Kidney tubule cell (primary cell): ENCODE measurements at regions not wholly inside any gene's neighbourhood (a gene's known extent, or its start where the extent isn't known, plus 50 kb on each side); places are given as distances from the start of the nearest gene placed in this dataset.
"Not testable (repeated sequence)": the region's sequence is repeated elsewhere in the genome, so short reads cannot be mapped to it uniquely, and the experiment has no call there.

Experiments
- DNase-seq: peaks from one replicate; pipeline ENCODE4 v3.0.0-alpha.2; 2018; ENCODE audit warnings: low spot score

DNA sequence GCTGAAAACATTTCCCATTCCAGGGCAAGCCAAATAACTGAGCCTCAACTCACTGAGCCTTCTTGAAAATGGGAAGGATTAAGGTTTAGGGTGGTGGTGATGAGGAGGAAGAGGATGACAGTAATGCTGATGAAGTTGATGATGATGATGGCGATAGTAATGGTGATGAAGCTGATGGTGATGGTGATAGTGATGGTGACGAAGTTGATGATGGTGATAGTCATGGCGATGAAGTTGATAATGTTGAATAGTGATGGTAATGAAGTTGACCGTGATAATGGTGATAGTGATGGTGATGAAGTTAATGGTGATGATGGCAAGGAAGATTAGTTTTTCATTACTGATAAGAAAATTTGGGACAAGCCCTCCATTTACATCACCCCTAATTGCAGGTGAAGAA lies 285.8 kb upstream of the DYNLRB2 start:
- no peak for DNase-seq

DNA sequence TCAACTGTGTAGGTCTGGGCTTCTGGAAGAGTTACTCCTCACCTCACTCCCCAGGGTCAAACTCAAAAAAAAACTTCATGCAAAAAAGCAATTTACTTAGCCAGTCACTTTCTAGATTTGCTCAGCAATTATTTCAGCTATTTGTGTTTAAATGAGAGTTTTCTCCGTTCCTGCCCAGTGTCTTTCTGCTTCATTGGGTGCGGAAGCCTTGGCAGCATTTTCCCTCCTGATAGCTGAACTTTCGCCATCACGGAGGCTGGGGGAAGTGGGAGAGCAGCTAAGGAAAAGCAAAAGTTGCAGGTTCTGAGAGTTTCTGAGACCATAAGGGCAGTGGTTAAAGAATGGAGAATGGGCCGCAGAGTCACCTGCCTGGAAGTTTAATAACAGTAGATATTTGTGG lies 287.1 kb upstream of the DYNLRB2 start:
- peak; percentile 43 for DNase-seq

DNA sequence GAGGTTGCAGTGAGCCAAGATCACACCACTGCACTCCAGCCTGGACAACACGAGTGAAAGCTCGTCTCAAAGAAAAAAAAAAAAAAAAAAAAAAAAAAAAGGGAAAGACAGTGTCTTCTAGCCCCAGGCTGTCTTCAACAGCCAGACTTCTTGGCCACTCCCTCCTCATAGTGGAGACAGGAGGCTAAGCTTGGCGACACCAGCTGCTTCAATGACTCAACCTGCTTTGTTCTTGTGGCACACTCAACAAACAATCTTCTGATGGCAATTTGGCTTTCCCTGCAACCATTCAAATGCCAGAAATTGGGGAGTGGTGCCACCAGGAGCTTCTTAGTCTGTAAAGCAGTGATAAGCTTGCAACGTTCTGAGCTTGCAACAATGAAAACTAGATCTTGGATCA lies 290.4 kb upstream of the DYNLRB2 start:
- DNase-seq = no peak

DNA sequence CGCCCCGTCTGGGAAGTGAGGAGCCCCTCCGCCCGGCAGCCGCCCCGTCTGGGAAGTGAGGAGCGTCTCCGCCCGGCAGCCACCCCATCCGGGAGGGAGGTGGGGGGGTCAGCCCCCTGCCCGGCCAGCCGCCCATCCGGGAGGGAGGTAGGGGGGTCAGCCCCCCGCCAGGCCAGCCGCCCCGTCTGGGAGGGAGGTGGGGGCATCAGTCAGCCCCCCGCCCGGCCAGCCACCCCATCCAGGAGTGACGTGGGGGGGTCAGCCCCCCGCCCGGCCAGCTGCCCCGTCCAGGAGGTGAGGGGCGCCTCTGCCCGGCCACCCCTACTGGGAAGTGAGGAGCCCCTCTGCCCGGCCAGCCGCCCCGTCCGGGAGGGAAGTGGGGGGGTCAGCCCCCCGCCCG lies 297.5 kb upstream of the DYNLRB2 start:
- not testable (repeated sequence) for DNase-seq

DNA sequence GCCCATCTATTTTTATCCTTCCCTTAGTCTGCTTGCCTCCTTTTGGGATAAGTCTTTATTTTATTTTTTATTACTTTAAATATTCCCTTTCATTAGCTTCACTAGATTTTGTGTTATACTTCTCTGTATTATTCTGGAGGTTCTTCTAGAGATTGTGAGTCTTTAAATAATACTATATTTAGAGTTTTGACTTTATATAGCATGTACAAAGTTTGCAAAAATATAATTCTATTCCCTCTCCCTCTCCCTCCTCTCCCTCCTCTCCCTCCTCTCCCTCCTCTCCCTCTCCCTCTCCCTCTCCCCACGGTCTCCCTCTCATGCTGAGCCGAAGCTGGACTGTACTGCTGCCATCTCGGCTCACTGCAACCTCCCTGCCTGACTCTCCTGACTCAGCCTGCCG lies 298.5 kb upstream of the DYNLRB2 start:
- DNase-seq = not testable (repeated sequence)

DNA sequence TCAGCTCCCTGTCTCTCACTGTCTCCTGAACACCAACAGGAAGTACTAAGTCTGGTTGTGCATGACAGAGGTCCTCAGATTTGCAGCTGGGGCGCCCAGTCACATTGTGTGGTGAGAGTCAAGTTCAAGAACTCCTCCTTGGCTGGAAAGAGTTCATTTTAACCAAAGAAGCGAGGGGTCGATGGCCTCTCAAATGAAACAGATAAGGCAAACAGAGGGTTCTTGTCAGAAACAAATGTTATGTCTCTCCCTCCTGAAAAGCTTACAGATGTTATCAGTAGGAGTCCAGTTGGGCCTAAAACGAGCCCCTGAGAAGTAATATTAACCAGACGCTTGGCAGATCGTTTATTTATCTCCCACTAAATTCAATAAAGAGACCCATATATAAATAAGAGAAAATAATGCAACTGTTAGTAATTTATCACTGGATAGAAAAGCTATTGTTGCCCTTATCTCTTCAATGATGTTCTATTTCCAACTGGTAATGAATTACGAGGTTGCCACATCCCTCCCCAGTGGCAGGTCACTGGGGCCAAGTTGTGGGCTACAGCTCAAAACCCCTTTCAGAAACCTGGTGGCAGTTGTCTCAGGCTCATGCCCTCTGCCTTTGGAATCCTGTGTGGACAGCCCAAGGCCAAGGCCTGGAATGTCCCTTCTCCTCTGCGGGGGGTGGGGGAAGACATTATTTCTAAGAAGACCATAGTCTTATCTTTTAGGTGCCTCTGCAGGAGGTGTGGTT lies 307.5 kb upstream of the DYNLRB2 start:
- DNase-seq = peak; percentile 13

DNA sequence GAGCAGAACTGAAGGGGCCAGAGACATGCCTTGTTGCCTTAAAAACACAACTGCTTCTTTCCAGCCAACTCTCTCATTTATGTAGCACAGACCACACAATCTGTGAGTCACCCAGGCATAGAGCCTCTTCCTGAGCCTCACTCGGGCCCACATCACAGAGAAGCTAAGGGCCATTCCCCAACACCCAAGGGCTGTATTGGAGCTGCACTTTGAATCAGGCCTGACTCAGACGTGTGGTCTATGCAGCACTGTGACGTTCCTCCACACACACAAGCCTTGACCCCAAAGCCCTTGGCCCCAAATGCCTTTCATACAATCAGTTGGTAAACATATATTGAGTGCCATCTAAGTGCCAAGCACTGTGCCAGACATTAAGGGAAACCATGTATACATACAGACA lies 308.9 kb upstream of the DYNLRB2 start:
- peak; percentile 94 for DNase-seq

DNA sequence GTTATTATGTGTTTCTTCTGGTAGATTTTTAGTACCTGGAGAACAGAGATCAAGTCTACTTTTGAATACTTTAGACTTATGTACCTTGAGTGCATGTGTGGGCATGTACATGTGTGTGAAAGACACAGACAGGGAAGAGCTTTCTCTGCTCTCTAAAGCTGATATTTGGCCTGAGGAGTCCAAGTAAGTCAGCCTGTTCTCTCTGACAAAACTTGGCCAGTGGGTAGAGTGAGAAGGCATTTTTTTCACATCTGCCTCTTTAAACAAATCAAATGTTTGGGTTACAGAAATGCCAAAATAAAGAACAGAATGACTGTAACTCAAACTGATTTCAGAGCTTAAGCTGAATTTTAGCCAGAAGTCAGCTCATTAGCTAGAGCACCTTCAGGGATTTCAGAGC lies 309.7 kb upstream of the DYNLRB2 start:
- DNase-seq = no peak

DNA sequence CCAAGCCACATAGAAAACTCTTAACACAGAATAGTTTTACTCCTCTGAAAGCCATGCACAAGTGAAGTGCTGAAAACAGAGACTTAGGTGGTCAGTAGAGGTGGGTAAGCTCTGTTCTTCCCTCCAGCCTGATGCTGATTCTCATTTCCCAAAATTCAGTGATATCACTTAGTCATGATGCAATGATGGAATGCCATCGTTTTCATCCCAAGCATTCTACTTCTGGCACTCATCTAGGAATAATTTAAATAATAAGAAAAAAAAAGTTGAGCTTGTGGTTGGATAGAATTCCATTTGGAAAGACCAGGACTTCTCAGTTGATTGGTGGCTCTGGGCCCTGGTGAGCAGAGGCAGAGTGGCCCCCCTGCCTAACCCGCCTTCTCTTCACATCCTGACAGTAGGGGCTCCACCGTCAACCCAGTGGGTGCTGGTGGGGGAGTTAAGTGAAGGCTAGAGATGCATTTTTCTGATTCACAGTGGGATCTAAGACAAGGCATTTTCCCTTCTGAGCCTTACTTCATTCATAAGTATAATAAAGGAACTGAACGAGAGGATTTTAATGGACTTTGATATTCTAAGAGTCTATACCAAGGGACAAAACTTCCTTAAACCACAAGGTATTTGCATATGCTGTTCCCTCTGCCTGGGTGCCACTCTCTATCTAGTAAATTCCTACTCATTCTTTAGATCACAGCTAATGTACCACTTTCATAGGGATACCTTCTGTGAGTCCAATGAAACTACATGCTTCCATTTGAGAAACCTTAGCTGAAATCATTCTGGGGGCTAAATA lies 310.3 kb upstream of the DYNLRB2 start:
- no peak for DNase-seq

DNA sequence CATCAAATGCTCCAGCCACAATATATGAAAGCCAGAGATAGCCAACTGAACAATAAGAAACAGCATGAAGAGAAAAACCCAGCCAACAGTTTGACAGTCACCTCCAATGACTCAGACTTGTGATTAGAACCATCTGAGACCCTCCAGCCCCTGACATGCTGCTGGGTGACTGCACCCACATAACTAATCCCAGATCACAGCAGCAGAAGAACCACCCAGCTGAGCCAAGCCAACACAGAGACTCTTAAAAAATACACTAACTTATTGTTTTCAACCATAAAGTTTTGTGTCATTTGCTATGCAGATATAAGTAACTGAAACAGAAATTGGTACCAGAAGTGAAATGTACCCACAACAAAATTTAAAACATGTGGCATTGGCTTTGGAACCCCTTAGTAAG lies 314.3 kb upstream of the DYNLRB2 start:
- DNase-seq = no peak

DNA sequence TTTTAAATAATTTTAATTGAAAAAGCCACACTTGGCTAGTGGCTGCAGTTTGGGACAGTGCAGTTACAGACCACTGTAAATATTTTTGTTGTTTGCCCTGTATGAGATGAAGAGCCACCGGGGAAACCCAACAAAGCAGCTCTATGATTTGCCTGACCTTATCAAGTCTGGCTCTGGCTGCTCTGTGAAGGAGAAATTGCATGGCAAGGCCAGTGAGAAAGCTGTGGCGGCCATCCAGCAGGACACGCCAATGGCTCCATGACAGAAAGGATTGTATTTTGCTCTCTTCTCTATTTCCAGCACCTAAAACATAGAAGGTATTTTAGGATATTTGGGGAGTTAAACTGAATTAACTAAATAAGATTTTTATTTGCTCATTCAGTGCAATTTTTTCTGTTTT lies 330.0 kb upstream of the DYNLRB2 start:
- no peak for DNase-seq

DNA sequence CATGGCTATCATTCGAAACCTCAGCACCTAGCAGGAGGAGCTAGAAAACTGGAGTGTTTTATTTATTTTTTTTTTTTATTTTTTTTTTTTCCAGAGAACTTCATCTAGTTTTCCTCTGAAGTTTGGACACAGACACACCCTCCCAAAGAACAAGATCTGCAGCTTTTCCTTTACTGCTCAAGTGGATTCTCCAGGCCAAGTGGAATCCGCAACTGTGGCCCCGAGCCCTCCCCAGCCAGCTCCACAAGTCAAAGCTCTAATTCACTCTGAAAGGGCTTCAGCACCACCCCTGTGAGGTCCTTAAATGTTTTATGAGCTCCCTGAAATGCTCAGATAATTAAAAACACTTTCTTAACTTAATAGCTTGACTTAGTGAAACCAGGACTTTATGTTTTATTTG lies 332.1 kb upstream of the DYNLRB2 start:
- no peak for DNase-seq

DNA sequence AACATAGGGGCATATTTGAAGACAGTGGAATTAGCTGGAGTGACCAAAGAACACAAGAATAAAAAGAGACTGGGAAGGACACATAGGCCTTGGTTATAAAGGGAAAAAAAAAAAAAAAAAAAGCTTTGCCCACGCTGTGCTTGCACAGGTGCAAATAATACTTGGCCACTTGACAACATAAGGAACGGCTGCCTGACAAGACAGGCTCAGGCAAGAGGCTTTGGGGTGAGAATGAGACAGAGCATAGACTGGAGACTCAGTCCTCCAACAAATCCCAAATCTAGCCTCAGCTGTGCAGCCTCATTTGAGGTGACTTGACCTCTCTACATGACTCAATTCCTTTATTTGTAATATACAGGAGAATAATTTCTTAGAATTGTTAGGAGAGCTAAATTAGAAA lies 332.8 kb upstream of the DYNLRB2 start:
- no peak for DNase-seq

DNA sequence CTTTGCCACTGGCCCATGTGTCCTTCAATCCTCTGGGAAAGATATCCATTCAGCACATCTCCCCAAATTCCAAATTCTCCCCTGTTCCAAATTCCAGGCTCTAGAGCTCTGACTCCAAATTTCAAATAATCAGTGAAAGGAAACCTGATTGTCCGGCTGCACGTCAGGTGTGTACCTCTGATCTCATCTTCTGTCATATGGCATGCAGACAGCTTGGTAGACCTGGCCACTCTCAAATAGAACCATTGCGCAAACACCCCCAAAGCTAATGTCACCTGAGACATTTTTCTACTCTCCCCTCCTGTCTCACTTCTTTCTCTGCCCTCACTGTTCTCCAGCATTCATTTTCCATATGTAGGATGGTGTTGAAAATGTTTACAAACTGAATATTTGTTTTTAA lies 337.0 kb upstream of the DYNLRB2 start:
- DNase-seq = peak; percentile 6

DNA sequence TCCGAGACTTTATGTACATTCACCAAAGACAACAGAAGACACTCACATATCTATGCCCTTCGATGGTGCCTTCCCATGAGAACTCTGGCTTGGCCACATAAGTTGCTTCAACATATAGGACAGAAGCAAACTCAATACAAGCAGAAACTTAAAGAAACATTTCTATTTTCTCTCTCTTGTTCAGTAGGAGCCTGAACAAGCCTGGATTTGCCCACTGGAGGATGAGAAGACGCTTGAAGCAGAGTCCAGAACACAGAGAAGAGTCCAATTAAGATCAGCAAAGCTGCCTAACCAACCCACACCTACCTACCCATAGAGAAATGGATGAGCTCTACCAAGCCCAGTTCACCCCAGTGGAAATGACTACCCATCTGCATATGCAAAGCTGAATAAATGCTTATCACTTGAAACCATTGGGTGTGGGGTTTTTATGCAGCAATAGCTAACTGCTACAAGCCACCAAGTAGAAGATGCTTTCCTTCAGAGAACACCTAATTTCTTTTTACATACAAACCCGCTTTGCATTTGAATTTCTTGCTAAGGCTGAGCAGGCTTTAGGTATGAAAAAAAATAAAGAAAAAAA lies 337.9 kb upstream of the DYNLRB2 start:
- no peak for DNase-seq

DNA sequence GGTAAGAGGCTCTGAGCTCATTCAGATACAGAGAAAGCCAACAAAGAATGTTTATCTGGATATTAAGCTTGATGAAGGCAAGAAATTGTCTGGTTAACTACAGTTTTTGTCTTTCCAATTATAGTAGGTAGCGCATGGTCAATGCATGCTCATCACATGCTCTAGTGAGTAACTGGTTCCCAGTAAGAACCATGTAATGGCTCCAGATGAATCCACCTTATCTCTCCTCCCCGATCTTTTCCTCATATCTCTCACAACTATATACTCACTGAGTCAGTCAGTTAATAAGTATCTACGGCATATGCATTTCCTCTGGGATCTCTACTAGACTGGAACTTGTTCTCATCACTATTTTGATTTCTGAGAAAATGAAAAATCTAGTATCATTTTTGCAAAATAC lies 340.7 kb upstream of the DYNLRB2 start:
- peak; percentile 83 for DNase-seq

DNA sequence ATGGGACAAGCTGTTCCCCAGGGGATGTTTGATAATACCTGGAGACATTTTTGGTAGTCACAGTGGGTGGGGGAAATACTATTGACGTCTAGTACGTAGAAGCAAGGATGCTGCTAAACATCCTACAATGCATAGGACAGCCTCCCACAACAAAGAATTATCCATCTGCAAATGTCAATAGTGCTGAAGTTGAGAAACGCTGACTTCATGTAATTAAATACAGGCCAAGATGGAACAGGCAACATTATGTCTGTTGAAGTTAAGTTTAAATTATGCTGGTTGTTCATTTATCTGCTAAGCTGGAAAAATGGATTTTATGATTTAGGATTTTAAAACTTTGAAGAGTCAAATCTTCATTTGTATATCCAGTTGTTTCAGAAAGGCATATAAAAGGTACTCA lies 341.2 kb upstream of the DYNLRB2 start:
- DNase-seq = no peak

DNA sequence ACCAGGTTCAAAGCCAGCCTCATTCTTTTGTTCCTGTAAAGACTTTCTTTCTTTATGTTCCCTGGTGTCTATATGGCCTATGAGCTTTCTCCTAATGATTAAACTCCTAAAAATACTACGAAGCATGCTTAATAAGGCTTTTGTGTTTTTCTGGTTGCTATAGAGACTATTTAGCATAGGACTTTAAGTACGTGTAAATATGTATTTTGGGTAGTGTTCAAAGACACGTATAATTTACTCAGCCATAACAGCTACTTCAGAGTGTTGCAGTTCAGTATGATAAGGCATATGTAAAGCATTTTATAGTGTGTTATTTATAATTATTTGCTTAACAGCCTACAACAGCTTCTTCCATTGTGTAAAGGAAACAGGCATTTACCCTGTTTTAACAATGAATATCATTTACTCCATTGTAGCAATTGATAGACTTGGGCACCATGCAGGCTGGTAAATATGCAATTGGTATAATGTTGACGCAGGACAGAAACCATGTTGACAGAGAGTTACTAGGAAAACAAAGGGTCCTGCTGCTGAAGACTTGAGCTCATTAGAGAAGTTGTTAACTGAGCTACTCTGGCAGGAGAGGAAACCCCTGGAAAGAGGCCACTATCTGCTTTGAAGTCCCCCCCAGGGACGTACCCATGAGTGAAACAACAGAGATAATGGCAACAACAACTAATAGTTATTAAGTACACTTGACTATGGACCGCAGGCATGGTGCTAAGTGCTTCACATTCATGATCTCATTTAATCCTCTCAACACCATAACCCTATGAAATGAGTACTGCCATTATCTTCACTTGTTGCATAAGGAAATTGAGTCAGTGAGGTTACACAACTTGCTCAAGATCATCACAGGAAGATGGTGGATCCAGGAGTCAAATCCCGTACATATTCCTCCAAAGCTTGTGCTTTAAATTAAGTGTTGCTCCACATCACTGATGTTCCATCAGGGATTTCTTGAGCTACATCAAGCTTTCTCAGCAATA lies 342.2 kb upstream of the DYNLRB2 start:
- no peak for DNase-seq

DNA sequence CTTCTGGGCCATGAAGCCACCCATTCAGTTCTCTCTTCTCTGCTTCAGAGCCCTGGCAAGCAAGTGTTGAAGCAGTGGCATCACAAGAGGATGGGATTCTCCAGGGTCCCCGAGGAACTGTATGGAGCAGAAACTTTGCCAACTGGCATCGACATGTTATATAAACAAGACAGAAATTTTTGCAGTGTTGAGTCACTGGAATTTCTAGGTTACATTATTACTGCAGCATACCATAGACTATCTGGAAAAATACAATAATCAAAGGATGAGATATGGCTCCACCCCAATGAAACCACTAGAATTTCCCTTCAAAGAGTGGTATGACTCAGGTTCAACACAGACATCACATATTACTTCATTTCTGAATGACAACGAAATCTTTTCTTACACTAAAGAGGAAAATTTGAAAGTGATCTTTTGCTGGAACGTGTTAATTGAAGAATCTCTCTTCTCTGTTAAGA lies 343.0 kb upstream of the DYNLRB2 start:
- DNase-seq = peak; percentile 94

DNA sequence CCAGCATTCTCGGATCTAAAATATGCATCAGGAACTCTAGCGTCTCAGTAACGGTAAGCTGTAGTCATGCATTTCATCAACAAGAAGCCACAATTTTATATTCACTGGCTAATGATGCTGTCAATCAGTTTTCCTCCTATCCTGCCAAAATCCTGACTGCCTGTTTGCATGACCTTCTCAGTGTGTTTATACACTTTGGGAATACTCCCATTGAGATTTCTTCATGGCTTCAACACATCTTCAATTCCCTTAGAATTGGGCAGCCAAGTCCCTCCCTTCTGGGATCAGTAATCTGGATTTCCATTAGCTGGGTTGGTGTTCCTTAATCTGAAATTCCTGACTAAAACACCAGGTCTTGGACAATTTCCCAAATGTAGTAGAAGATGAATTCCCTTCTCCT lies 348.9 kb upstream of the DYNLRB2 start:
- DNase-seq = no peak

DNA sequence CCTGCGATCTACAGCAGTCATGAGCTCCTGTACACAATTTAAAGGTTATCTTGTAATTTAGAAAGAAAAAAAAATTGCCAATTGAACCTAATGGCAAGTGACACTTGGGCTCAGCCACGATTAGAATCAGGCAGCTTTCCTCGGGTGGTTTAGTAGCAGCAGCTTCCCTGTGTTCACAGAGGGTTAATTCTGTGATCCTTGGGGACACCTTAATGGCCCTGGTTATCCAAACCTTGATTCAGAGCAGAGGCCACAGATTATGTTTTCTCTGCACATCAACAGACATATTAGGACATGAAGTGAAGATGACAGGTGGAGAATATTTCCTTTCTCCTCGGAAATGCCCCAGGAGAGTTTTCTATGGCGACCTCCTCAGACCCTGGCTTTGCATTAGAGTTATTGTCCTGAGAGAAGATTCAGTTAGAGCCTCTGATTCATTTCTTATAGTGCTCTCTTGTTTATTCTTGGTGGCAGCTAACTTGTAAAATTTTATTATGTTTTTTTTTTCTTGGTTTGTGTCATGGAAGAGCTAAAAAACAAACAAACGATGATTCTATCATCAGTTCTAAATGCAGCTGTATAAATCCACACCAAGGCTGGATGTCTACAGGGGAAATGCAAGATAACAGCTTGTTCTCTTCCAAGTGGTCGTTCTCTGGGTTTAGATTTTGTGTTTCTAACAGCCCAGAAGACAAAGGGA lies 351.2 kb upstream of the DYNLRB2 start:
- no peak for DNase-seq
